ENCODE measurements at regions not wholly inside any gene's neighbourhood (a gene's known extent, or its start where the extent isn't known, plus 50 kb on each side); places are given as distances from the start of the nearest gene placed in this dataset.

- no peak overlapping the region for H3K27ac ChIP-seq
- H3K4me1 ChIP-seq (ENCODE audit: low read depth): no peaks in the 10 kb centered on the region
- H3K4me3 ChIP-seq: no peak overlapping the region
- no peak for DNase-seq (ENCODE audit: low read depth in 1 of 2, low spot score in 1 of 2)
- H3K9me3 ChIP-seq (ENCODE audit: low read depth): no peaks in the 10 kb centered on the region
- no peaks in the 10 kb centered on the region for H3K27me3 ChIP-seq
- no peaks in the 10 kb centered on the region for H3K36me3 ChIP-seq
- TF ChIP-seq CTCF (IDR thresholded peaks at IDR 0.05; ENCODE audit: low read depth, low read length): no peak
These were observed 269.2 kb downstream of the ZWINT start for GRCh38 chr10:56091872-56092271.

DNA sequence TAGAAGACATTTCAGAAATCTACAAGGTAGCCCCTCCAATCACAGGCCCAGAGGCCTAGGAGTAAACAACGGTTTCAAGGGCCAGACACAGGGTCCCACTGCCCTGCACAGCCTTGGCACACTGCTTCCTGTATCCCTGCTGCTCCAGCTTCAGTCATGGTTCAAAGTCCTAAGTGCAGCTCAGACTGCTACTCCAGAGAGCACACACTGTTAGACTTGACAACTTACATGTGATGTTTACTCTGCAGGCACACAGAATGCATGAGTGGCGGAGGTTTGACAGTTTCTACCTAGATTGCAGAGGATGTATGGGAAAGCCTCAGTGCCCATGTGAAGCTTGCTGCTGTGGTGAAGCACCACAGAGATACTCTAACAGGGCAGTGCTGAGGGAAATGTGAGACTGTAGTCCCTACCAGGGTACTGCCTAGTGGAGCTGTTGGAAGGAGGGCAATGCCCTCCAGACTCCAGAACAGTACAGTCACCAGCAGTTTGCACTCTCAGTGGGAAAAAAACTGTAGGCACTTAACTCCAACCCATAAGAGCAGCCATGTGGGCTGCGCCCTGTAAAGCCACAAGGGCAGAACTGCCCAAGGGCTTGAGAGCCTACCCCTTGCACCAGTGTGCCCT is 270.0 kb downstream of the ZWINT start:
- Histone ChIP-seq H3K9me3 (ENCODE audit: low read depth) (no peaks in the 10 kb centered on the region), H3K27me3 (no peaks in the 10 kb centered on the region), H3K36me3 (no peaks in the 10 kb centered on the region), H3K4me3 (no peak overlapping the region), H3K27ac (no peak overlapping the region), H3K4me1 (ENCODE audit: low read depth) (no peaks in the 10 kb centered on the region)
- DNase-seq (ENCODE audit: low read depth in 1 of 2, low spot score in 1 of 2): no peak
- TF ChIP-seq CTCF (IDR thresholded peaks at IDR 0.05; ENCODE audit: low read depth, low read length): no peak

GRCh38 chr10:56085406-56086122 is 275.5 kb downstream of the ZWINT start:
- H3K27ac ChIP-seq: no peak overlapping the region
- no peak for TF ChIP-seq CTCF (IDR thresholded peaks at IDR 0.05; ENCODE audit: low read depth, low read length)
- no peaks in the 10 kb centered on the region for H3K9me3 ChIP-seq (ENCODE audit: low read depth)
- no peaks in the 10 kb centered on the region for H3K27me3 ChIP-seq
- DNase-seq (ENCODE audit: low read depth in 1 of 2, low spot score in 1 of 2): no peak
- H3K4me1 ChIP-seq (ENCODE audit: low read depth): no peaks in the 10 kb centered on the region
- no peaks in the 10 kb centered on the region for H3K36me3 ChIP-seq
- H3K4me3 ChIP-seq: no peak overlapping the region

DNA sequence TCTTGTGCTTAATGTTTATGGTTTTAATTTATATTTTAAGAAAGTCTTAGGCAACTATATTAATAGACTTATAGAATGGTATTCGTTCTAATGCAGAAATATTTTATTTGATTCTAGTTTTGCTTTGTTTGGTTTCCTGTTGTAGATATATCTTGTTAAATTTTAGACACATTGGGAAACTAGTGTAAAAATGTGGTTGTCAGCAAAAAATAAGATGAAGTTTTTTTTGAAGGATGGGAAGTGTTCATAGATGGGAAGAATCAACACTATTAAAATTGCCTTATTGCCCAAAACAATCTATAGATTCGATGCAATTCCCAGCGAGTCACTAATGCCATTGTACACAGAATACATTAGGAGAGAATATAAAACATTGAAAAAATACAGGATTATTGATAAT is 278.9 kb downstream of the ZWINT start:
- Histone ChIP-seq H3K36me3 (no peaks in the 10 kb centered on the region), H3K4me3 (no peak overlapping the region), H3K27ac (no peak overlapping the region), H3K9me3 (ENCODE audit: low read depth) (no peaks in the 10 kb centered on the region), H3K4me1 (ENCODE audit: low read depth) (no peaks in the 10 kb centered on the region), H3K27me3 (no peaks in the 10 kb centered on the region)
- DNase-seq (ENCODE audit: low read depth in 1 of 2, low spot score in 1 of 2): no peak
- no peak for TF ChIP-seq CTCF (IDR thresholded peaks at IDR 0.05; ENCODE audit: low read depth, low read length)

DNA sequence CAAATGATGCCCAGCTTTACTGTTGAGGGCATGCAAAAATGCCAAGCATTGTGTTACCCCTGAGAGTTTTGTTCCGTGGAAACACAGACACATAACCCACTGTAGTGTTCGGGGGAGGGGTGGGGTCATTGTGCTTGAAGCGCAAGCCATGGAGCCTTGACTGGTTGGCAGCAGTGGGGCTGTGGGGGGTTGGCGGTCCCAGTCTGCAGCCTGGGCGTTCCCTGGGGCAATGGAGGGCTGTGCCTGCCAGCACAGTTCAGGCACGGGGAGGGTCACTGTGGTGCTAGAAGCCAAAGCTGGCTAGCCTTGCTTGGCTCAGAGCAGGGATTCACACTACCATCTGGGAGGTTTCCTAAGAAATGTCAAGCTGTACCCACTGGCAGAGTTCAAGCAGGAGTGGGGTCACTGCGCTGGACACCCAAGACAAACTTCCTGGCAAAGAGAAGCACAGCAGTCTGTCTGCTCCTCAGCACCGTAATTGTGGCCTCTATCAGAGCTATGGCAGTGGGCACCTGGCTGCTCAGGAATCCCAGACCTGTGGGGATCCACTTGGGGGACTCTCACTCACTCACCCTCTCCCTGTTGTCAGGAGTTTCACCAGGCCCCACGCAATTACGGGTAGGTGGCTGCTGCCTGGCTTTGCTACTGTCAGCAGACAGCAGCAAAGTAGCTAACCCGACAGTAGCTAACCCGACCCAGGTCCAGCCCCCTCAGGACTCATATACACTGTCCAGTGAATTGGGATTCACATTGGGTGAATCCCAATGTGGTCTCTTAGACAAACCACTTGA is 292.4 kb downstream of the ZWINT start:
- TF ChIP-seq CTCF (IDR thresholded peaks at IDR 0.05; ENCODE audit: low read depth, low read length): no peak
- H3K9me3 ChIP-seq (ENCODE audit: low read depth): no peaks in the 10 kb centered on the region
- no peaks in the 10 kb centered on the region for H3K27me3 ChIP-seq
- no peak overlapping the region for H3K27ac ChIP-seq
- H3K36me3 ChIP-seq: no peaks in the 10 kb centered on the region
- no peak for DNase-seq (ENCODE audit: low read depth in 1 of 2, low spot score in 1 of 2)
- H3K4me3 ChIP-seq: no peak overlapping the region
- H3K4me1 ChIP-seq (ENCODE audit: low read depth): no peaks in the 10 kb centered on the region
